GOT3 (cell line): ENCODE measurements at regions not wholly inside any gene's neighbourhood (a gene's known extent, or its start where the extent isn't known, plus 50 kb on each side); places are given as distances from the start of the nearest gene placed in this dataset.

Experiments
- DNase-seq: peaks from one replicate; lab custom pipeline; 2025; ENCODE audit warnings: mixed read lengths; lab: John Stamatoyannopoulos, UW

GRCh38 chr2:51237626-51238271, 205.8 kb upstream of the NRXN1 start:
- DNase-seq = no peak

- DNase-seq = no peak
Observed at GRCh38 chr2:51232027-51232426, 200.1 kb upstream of the NRXN1 start.

GRCh38 chr2:51231071-51231470, 199.1 kb upstream of the NRXN1 start:
- DNase-seq = no peak

- no peak for DNase-seq
Observed at GRCh38 chr2:51225377-51225776, 193.4 kb upstream of the NRXN1 start.

- DNase-seq = no peak
Observed at GRCh38 chr2:51224790-51225189, 192.9 kb upstream of the NRXN1 start.

- no peak for DNase-seq
Observed at GRCh38 chr2:51222106-51222505, 190.2 kb upstream of the NRXN1 start.

- no peak for DNase-seq
Observed at GRCh38 chr2:51220606-51221005, 188.7 kb upstream of the NRXN1 start.

GRCh38 chr2:51220080-51220479, 188.1 kb upstream of the NRXN1 start:
- DNase-seq = no peak

- DNase-seq = no peak
Observed at GRCh38 chr2:51219468-51219867, 187.5 kb upstream of the NRXN1 start.

GRCh38 chr2:51218047-51218446, 186.1 kb upstream of the NRXN1 start:
- DNase-seq = no peak

- no peak for DNase-seq
Observed at GRCh38 chr2:51213826-51214225, 181.9 kb upstream of the NRXN1 start.

GRCh38 chr2:51212374-51212773, 180.4 kb upstream of the NRXN1 start:
- no peak for DNase-seq

- no peak for DNase-seq
Observed at GRCh38 chr2:51208521-51208920, 176.6 kb upstream of the NRXN1 start.

GRCh38 chr2:51201295-51201694, 169.4 kb upstream of the NRXN1 start:
- no peak for DNase-seq

- DNase-seq = no peak
Observed at GRCh38 chr2:51194656-51195055, 162.7 kb upstream of the NRXN1 start.

- DNase-seq = no peak
Observed at GRCh38 chr2:51170273-51170672, 138.3 kb upstream of the NRXN1 start.

GRCh38 chr2:51165534-51166260, 133.8 kb upstream of the NRXN1 start:
- DNase-seq = no peak

GRCh38 chr2:51158251-51158650, 126.3 kb upstream of the NRXN1 start:
- no peak for DNase-seq

GRCh38 chr2:51153236-51153635, 121.3 kb upstream of the NRXN1 start:
- no peak for DNase-seq

GRCh38 chr2:51151490-51152140, 119.7 kb upstream of the NRXN1 start:
- DNase-seq = no peak

- no peak for DNase-seq
Observed at GRCh38 chr2:51149725-51150124, 117.8 kb upstream of the NRXN1 start.

- no peak for DNase-seq
Observed at GRCh38 chr2:51145761-51146160, 113.8 kb upstream of the NRXN1 start.

- no peak for DNase-seq
Observed at GRCh38 chr2:51120754-51121280, 88.9 kb upstream of the NRXN1 start.
